Left renal cortex interstitium (tissue), 4 donors: ENCODE measurements at regions not wholly inside any gene's neighbourhood (a gene's known extent, or its start where the extent isn't known, plus 50 kb on each side); places are given as distances from the start of the nearest gene placed in this dataset.
"Not testable (repeated sequence)": the region's sequence is repeated elsewhere in the genome, so short reads cannot be mapped to it uniquely, and the experiment has no call there.

Experiments used
- DNase-seq, 4 donors: peaks; one replicate each; pipeline ENCODE4 v3.0.0-alpha.2; 2013; ENCODE audit warnings: low read depth in 4 of 4, low spot score in 2 of 4, missing footprints in 1 of 4

- DNase-seq: no peak
Observed at GRCh38 chr6:81978230-81978629, 225.7 kb upstream of the TENT5A start.

DNA sequence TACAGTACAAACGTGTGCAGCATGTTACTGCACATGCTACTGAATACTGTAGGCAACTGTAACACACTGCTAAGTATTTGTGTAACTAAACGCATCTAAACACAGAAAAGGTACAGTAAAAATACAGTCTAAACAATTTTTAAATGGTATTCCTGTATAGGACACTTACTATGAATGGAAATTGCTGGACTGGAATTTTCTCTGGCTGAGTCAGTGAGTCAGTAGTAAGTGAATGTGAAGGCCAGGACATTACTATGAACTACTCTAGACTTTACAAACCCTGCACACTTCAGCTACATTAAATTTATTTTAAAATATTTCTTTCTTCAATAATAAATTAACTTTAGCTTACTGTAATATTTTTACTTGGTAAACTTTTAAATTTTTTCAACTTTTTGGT, 225.0 kb upstream of the TENT5A start:
- DNase-seq: no peak

DNA sequence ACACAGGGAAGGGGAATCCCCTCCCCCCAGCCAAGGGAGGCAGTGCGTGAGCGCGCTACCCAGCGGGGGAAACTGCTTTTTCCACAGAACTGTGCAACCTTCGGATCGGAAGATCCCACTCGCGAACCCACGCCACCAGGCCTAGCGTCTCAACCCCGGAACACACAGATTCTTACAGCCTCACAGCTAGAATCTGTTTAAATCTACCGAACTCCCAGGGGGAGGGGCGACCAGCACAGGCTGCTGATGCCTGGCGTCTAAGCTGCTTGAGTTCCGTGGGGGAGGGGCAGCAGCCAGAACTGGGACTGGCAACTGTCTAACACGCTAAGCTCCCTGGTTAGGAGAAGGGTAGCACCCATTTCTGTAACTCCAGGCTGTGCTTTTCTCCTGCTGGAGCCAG, 217.3 kb upstream of the TENT5A start:
- no peak for DNase-seq

DNA sequence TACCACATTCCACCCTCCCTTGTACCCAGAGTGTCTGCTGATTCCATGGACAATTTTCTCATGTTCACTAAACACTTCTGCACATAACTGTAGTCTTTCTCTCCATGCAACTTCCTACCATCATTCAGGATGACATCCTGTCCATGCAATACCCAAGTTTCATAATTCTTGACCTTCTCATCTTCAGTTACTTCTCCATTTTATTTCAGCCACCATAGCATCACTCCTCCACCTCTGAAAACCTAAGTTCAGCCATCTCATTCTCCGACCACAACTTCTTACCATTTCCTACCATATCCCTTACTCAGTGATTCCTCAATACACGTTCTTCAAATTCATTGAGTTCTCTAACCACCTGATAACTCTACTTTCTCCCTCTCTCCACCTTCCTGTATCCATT, 216.5 kb upstream of the TENT5A start:
- DNase-seq: no peak

DNA sequence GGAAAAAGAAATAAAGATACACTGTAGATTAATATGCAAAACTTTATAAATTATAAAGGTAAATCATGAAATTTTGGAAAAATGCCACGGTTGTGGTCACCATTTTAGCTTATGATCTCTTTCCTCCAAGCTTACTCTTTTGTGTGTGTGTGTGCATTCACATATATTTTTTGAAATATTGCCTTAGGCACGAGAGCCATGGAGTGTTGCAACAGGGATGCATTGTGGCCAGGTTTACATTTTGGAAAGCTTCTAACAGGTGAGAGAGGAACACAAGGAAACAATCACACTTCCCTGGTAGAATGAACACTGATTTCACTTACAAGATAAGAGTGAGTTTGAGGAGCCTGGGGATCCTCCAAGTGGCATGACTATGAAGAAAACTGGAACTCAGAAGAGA, 214.5 kb upstream of the TENT5A start:
- DNase-seq: no peak

DNA sequence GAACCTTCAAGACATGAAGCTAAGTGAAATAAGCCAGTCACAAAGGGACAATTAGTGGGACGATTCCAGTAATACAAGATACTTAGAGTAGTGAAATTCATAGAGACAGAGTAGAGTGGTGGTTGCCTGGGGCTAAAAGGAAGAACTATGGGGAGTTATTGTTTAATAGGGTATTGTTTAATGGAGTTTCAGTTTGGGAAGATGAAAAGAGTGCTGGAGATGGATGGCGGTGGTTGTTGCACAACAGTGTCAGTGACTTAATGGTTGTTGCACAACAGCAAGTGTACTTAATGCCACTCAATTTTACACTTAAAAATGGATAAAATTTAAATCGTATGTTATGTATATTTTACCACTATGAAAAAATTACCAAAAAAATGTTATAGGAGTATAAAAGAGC, 209.7 kb upstream of the TENT5A start:
- no peak for DNase-seq

DNA sequence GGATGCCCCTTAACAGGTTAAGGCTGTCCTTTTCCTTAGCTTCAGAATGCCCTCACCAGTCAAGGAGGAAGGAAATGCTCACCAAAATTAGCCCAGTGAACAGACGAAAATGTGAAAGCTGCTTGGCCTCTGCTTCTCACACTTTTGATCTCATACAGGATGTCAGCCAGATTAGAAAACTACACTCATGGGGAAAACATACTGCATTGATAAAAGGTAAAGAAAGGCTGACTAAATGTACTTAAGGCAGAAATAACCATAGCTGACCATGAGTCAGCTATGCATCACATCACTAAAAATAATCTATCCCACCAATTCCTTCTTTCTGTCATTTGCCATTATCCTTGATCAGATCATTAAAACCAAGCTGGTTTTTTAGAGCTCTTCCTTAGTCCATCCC, 198.4 kb upstream of the TENT5A start:
- no peak for DNase-seq

DNA sequence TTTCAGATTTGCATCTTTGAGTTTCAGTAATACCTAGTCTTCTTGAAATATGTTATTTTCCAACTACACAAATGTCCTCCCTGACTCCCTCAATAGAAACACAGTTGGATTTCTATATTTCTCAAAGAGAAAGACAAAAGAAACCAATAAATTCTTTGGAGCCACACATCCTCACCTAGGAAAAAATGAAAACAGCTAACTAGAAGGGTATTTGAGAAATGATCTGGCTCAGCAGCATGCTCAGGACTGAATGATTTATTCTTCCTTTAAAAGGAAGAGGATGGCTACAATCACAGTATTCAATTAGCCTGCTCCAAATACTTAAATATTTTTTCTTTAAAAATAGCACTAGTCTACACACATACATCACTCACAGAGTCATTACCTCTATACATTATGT, 196.4 kb upstream of the TENT5A start:
- DNase-seq: no peak

- DNase-seq: not testable (repeated sequence)
Observed at GRCh38 chr6:81948196-81948595, 195.7 kb upstream of the TENT5A start.

DNA sequence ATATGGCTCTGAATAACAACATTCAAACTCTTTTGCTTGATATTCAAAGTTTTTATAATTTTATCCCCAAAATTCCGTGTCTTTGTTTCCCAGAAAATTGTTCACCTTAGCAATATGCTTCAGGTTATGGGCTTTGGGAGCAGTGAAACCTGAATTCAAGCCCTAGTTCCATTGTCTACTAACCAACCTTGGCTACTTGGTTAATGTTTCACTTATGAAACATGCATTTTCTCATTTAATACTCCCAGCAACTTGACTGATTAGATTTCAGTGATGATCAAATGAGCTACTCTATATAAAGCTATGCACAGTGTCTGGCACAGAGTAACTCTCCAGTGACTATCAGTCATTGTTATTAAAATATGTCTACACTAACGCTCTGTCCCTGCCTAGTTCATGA, 192.2 kb upstream of the TENT5A start:
- DNase-seq: no peak

DNA sequence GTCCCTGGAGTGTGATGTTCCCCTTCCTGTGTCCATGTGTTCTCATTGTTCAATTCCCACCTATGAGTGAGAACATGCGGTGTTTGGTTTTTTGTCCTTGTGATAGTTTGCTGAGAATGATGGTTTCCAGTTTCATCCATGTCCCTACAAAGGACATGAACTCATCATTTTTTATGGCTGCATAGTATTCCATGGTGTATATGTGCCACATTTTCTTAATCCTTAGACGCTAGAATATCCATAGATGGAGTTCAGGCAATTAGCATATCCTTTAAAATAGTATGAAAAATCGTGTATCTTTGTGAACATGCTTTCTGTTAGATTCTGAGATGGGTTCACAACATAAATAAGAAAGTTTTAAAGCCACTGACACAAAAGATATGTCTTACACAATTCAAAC, 190.4 kb upstream of the TENT5A start:
- not testable (repeated sequence) for DNase-seq

DNA sequence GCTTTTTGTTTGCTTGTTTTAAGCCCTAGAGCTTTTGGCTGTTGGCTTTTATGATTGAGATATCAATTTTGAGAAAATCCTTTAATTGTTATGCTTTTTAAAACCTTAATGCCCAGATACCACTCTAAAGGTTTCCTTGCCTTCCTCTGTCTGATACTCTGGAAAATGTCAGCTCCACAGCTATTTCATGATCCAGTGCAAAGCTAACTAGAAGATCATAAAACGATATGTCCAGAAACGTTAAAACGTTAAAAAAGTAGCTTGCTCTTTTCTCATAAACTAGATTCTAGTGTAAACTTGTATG, 189.5 kb upstream of the TENT5A start:
- DNase-seq: no peak

DNA sequence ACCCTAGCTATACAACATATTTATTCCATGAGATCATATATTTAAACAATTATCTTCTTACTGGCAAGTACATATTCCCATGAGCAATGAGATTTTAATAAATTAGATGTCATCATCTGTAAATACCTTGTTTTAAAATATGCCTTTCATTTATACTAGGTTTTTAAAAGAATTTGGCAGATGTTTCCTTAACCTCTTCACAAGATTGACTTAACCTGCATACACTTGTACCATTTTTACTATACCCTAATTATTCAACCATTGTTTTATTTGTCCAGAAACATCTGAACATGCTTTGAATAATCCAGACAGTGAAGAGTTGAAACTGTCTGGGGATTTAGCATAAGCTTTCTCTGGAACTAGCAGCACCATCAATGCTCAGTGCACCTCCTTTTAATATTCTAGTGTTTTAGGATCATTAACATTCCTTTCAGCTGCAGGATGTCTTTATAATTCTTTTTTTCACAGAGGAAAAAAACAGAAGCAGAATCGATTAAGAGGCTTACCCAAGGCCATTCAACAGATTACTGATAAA, 188.0 kb upstream of the TENT5A start:
- no peak for DNase-seq

- no peak for DNase-seq
Observed at GRCh38 chr6:81939766-81940165, 187.3 kb upstream of the TENT5A start.

GRCh38 chr6:81938991-81939732, 186.7 kb upstream of the TENT5A start:
- DNase-seq: no peak

DNA sequence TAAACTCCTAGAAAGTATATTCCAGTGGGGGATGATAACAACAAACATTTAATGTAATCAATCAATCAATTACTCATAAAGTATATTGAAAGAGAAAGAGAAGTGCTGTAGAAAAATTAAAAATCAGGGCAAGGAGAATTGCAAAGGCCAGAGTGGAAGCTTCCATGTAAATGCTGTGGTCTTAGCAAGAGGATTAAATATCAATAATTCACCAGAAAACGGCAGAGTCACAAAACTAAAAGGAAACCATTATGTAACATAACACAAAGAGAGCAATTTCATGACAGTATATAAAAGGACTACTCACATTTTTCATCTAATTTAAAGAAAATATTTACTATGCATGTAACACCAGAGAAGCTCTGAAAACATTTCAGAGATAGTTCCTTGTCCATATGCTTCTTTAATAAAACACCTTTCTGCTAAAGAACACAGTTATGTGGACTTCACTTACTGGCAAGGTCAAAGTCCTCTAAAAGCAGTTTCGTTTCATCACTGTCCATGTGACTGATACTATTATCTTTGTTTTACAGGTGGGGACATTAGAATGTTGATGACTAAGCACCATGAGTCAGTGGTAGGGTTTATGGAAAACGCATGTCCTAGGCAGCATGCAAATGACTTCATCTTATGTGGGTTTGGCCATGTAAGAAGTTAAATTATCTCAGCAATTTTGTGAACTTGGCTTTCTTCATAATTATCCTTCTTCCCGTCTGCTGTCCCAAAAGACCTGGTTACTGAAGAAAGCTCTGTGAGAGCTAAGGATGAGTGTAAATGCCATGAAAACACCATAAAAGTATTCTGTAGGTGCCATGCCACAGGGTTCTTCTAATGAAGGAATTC, 185.8 kb upstream of the TENT5A start:
- no peak for DNase-seq

- no peak for DNase-seq
Observed at GRCh38 chr6:81937296-81937937, 184.9 kb upstream of the TENT5A start.

DNA sequence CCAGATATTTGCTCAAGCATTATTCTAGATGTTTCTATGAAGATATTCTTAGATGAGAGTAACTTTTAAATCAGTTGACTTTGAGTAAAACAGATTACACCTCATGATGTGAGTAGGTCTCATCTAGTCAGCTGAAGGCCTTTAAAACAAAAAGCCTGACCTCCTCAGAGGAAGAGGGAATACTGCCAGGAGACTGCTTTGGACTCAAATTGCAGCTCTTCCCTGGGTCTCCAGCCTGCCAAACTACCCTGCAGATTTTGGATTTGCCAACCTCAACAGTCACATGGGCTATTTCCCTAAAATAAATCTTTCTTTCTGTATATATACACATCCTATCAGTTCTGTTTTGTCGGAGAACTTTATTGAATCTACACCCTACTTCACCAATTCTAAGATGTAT, 182.5 kb upstream of the TENT5A start:
- DNase-seq: no peak

DNA sequence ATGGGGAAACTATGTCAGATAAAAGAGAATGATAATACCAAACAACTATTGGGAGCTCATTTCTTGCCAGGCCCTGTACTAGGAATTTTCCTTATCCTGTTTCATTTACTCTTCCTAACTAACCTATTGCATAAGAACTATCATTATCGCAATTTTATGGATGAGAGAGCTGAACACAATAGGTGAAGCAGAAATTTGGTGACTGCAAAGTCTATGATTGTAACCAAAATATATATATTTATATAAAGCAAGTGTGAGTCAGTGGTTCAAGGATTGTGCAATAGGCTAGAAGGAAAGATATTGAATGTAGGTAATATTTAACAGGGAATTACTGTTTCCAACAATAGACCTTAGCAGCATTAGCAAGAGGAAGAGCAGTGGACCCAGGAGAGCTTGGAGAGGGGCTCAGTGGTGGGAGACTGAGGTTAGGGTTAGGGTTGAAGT, 181.1 kb upstream of the TENT5A start:
- no peak for DNase-seq

DNA sequence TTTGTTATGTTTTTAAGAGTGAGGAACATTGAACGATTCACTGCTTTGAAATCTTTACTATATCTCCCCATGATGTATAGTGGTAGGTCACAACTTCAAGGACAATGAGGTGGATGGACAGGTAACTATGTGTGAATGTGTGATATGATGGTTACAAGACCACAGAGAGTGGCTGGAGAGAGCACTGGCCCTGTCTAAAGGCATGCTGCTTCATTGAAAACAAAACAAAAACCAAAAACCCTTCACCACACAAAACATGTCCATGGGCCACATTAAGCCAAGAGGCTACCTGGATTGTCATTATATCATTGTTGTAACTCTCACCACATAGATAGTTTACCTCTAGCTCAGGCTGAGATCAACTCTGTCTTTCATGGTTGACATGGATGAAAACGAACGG, 180.6 kb upstream of the TENT5A start:
- DNase-seq: no peak

DNA sequence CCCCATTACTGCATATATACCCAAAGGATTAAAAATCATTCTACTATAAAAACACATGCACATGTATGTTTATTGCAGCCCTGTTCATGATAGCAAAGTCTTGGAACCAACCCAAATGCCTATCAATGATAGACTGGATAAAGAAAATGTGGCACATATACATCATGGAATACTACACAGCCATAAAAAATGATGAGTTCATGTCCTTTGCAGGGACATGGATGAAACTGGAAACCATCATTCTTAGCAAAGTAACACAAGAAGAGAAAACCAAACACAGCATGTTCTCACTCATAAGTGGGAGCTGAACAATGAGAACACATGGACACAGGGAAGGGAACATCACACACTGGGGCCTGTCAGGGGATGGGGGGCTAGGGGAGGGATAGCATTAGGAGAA, 180.0 kb upstream of the TENT5A start:
- DNase-seq: not testable (repeated sequence)

- DNase-seq: no peak
Observed at GRCh38 chr6:81929828-81930227, 177.3 kb upstream of the TENT5A start.
